ENCODE measurements at regions not wholly inside any gene's neighbourhood (a gene's known extent, or its start where the extent isn't known, plus 50 kb on each side); places are given as distances from the start of the nearest gene placed in this dataset.

DNA sequence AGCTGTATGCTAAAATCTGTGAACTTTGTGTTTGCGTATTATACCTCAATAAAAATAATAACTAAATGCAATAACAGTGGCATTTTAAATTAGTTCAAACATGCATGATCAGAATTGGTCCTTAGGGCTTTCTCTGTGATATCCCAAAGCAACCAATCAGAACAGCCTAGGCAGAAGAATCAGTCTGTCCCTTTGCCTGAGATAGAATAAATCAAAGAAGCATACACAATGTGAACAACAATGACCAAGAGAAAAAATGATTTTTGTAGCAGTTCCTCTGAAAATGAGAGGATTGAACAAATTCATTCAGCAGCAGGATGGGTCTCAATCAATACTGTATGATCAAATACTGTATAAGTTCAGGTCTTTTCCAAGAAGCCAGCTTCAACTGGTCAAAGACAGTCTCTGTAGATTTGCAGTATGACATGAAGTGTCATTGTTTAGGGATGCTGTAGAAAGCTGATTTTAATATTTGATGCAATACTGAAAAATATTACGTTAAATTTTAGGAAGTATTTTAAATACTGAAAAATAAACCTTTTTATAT lies 1071.6 kb downstream of the AGBL1 start:
- Histone ChIP-seq H3K36me3 (replicated peaks in 1 of 2) (no peaks in the 10 kb centered on the region), H3K4me1 (replicated peaks in 1 of 2) (no peaks in the 10 kb centered on the region), H3K9me3 (replicated peaks in 1 of 3) (no peaks in the 10 kb centered on the region), H3K4me3 (no peak overlapping the region), H3K27ac (no peak overlapping the region), H3K27me3 (no peaks in the 10 kb centered on the region)
- TF ChIP-seq CTCF (IDR thresholded peaks at IDR 0.05) (no peak), POLR2A (IDR thresholded peaks at IDR 0.05) (no peak)
- 70 to 93% (median 85%) methylated on average over 2 of the region's 2 CpGs for WGBS, 4 donors
- no peak for DNase-seq
- intact Hi-C loops (cut with DNase I), result no loop called here

DNA sequence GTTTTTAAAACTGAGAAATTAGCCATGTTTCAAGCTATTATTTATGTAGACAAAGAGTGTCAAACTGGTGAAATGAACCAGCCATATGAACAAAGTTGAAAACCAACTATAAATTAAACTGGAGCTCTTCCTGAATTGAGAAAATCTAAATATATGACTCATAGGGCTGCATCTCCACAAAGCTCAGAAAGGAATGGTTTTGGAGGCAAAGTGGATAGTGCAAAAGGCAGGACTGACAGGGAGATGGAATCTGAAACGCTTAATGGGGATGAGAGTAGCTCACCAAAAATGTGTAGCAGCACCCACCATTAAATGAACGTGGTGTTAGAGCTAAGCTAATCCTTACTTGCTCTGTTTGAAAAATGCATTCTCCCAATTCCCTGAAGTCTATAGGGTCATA lies 1066.0 kb downstream of the AGBL1 start:
- no peaks in the 10 kb centered on the region for H3K9me3 ChIP-seq (replicated peaks in 1 of 3)
- H3K36me3 ChIP-seq (replicated peaks in 1 of 2), result no peaks in the 10 kb centered on the region
- H3K4me3 ChIP-seq, result no peak overlapping the region
- H3K27ac ChIP-seq, result no peak overlapping the region
- no peaks in the 10 kb centered on the region for H3K4me1 ChIP-seq (replicated peaks in 1 of 2)
- TF ChIP-seq CTCF (IDR thresholded peaks at IDR 0.05) (no peak), POLR2A (IDR thresholded peaks at IDR 0.05) (no peak)
- DNase-seq, result no peak
- no peaks in the 10 kb centered on the region for H3K27me3 ChIP-seq
- intact Hi-C loops (cut with DNase I), result no loop called here
- WGBS, 4 donors, result 59 to 74% (median 69%) methylated on average over 2 of the region's 2 CpGs

- Histone ChIP-seq H3K9me3 (replicated peaks in 1 of 3) (no peaks in the 10 kb centered on the region), H3K4me1 (replicated peaks in 1 of 2) (no peaks in the 10 kb centered on the region), H3K27me3 (no peaks in the 10 kb centered on the region), H3K27ac (no peak overlapping the region), H3K4me3 (no peak overlapping the region), H3K36me3 (replicated peaks in 1 of 2) (no peaks in the 10 kb centered on the region)
- 46 to 57% (median 50%) methylated on average over 1 of the region's 1 CpG for WGBS, 4 donors
- TF ChIP-seq POLR2A (IDR thresholded peaks at IDR 0.05) (no peak), CTCF (IDR thresholded peaks at IDR 0.05) (no peak)
- intact Hi-C loops (cut with DNase I), result no loop called here
- no peak for DNase-seq
Observed at GRCh38 chr15:87144775-87145174, 1065.1 kb downstream of the AGBL1 start.

- intact Hi-C loops (cut with DNase I), result no loop called here
- no peaks in the 10 kb centered on the region for H3K36me3 ChIP-seq (replicated peaks in 1 of 2)
- no peak overlapping the region for H3K27ac ChIP-seq
- H3K4me3 ChIP-seq, result no peak overlapping the region
- no peaks in the 10 kb centered on the region for H3K9me3 ChIP-seq (replicated peaks in 1 of 3)
- no peaks in the 10 kb centered on the region for H3K4me1 ChIP-seq (replicated peaks in 1 of 2)
- peaks cover 8% of the 10 kb centered on the region for H3K27me3 ChIP-seq
- TF ChIP-seq POLR2A (IDR thresholded peaks at IDR 0.05) (no peak), CTCF (IDR thresholded peaks at IDR 0.05) (no peak)
- no peak for DNase-seq
Observed at GRCh38 chr15:87142096-87142495, 1062.4 kb downstream of the AGBL1 start.
